GM19467 (cell line): ENCODE measurements at regions not wholly inside any gene's neighbourhood (a gene's known extent, or its start where the extent isn't known, plus 50 kb on each side); places are given as distances from the start of the nearest gene placed in this dataset.

Experiments
- ATAC-seq: cut with Tn5 transposase; IDR thresholded peaks from one replicate; pipeline ENCODE4 v1.9.1; 2021; ENCODE audit warnings: mild to moderate bottlenecking, moderate library complexity; ENCODE audit not compliant: unreplicated experiment

DNA sequence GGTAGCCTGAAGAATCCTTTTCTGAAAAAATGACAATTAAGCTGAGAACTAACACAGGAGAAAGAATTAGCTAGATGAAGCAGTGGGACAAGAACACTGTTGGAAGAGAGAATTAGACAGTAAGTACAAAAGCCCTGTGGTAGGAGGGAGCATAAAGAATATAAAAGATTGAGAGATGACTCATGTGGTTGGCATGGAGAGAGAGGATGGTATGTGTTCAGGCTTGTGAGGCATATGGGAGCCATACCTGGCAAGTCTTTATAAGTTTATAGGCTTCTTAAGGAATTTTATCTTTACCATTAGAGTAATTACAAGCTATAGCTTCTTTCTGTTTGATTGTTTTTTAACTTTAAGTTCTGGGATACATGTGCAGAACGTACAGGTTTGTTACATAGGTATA is 325.0 kb downstream of the ARL6IP6 start:
- ATAC-seq = no peak

DNA sequence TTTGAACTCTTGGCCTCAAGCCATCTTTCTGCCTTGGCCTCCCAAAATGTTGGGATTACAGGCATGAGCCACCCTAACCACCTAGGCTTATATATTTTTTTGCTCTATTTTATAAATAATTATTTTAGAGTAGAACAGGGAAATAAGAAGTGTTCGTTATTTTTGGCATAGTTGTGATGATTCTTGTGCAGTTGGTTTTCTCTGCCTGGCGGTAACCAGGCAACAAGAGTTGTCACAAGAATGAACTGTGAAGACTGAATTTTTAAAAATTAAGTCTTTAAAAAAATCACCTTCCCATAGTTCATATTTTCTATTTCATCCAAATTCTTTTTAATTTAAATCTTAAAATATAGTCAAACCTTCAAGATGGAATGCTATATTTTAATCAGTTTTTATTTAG is 310.2 kb downstream of the ARL6IP6 start:
- ATAC-seq = no peak

DNA sequence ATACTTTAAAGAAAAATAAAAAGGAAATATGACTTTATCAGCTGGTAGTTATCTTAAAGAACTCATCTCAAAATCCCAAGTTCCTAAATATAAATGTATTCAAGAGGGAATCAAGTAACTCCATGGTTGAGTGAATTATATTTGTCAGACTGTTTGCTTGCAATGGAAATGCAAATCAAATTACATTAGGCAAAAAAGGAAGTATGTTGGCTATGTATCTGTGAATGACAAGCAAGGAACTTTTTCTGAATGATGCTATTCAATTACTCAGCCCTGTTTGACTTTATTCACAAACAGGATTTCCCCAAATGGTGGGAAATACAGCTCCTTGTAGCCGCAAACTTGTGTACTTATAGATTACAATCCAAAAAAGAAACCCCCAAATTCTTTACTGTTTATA is 309.1 kb downstream of the ARL6IP6 start:
- no peak for ATAC-seq

DNA sequence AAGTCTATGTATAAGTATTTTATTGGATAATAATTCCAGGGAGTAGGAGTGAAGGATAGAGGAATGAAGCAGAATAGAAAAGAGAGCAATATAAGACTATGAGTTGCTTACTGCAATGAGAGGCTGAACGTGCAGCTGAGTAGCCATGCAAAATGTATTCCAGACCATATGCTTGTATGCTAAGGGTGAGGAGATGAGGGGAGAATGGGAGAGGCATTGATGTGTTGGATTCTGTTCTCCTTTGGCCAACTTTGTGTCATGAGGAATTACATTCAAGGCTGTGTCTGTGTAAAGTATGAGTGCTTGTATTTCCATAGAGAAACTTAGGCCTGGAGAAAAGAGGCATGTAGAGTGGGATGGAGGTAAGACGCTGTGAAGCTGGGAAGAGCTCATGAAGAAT is 301.8 kb downstream of the ARL6IP6 start:
- no peak for ATAC-seq

DNA sequence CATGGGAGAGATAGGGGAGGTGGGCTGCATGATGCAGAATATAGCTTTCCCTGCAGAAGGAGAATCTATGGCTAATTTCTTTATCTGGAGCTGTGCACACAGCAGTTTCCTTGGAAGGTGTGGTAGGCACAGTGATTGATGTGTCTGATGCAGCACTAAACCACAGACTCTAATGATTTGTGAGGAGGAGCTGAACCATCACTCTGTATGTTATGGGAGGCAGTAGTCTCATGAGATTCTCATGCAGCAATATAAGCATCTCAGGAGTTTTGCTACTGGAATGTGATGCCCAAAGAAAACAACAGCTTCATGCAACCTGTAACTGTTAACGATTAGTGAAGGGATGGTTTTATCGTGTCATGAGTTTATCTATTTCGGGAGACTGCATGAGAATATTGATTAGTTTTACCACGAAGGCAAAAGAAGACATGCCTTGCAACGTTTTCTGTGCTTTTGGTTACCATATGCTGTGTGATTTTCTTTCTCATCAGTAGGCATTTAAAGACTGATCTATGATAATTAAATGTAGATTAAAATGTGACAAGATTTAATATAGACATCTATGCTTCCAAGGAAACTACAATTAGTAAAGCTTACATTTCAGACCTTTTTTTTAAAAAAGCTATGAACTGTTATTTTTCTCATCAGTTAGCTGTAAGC is 286.8 kb downstream of the ARL6IP6 start:
- ATAC-seq = no peak

DNA sequence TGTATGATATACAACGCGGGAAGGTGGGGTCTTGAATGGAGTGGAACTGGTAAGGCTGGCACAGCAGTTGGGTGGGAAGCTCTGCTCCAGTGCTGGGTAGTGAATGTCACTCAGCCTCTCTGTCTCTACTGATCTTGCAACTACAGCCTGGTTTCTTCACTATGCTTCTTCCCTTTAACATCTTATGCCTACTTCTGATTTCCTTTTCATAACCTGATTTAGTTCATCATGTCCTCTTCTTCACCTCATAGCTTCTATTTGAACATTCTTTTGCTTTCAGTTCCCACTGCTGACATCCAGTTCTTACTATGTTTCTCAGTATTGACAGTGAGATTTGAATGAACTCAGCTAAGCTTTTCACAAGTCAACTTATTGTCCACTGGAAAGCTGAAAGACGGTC is 286.2 kb downstream of the ARL6IP6 start:
- ATAC-seq = no peak

DNA sequence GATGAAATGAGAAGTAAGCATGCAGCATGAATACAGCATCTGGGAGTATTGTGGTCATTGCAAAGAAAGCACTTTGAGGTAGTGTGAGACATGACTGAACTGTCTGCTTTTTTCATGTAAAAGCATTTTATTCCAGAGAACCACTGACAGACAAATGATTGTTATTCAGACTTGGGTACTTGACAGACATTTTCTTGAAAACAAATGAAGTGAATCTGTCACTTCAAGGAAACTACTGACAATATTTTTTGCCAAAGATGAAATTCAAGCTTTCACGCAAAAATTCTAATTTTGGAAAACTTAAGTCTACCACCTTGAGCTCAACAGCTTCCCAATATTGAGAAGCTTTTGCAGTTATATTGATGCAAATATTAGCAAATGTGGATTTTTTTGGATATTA is 255.7 kb downstream of the ARL6IP6 start:
- ATAC-seq = no peak

DNA sequence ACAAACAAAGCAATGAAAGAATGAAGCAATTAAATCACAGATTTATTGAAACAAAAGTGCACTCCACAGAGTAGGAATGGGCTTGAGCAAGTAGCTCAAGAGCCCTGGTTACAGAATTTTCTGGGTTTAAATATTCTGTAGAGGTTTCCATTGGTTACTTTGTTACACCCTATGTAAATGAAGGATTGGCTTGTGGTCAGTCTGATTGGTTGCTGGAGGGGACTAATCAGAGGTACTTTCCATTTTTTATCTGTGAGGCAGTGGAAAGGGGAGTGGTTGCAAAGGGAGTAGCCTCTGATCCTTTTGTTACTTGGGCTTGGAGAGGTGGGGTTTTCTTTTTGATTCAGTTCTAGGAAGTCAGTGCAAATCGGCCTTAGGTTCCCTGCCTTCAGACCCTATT is 253.3 kb downstream of the ARL6IP6 start:
- no peak for ATAC-seq

DNA sequence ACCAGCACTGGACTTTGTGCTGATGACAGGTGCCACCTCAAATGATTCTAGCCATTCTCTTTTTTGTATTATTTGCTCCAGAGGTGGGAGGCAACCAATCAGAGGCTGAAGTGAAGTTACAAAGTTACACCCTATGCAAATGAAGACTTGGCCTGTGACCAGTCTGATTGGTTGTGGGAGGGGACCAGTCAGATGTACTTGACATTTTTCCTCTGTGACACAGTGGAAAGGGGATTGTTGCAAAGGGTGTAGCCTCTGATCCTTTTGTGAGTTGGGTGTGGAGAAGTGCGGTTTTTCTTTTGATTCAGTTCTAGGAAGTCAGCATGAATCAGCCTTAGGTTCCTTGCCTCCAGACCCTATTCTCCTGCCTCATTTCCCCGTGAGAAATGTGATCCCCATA is 244.0 kb downstream of the ARL6IP6 start:
- ATAC-seq = no peak

DNA sequence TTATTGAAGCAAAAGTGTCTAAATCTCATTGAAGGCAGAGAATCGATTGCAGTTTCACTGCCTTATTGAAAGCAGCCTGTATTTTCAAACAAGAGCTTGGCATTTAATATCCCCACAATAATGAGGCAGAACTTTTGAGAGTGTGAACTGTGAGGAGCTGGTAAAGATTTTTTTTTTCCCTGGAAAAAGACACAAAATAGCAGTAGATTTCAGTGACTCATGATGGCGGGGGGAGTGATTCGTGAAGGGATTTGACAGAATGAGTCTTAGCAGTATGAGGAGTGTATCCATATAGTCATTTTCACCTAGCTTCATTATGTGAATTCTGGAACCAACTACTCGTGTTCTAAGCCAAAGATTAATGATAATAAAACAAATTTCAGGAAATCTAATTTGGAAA is 242.9 kb downstream of the ARL6IP6 start:
- ATAC-seq = no peak

DNA sequence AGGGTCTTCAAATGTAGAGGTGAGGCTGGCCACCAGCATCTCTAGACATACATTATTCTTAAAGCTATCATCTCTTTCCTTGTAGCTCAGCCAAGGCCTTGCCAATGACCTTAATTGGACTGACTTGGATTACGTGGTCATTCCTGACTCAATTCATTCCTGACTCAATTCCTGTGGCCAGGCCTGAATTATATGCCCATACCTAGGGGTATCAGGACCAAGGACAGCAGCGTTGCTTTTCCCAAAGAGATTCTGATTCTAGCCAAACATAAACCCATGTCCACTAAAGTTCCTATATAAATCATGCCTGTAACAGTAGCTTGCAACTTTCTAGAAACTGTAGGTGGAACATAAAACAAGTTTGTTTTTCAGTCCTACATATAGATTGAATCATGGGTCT is 231.7 kb downstream of the ARL6IP6 start:
- no peak for ATAC-seq

DNA sequence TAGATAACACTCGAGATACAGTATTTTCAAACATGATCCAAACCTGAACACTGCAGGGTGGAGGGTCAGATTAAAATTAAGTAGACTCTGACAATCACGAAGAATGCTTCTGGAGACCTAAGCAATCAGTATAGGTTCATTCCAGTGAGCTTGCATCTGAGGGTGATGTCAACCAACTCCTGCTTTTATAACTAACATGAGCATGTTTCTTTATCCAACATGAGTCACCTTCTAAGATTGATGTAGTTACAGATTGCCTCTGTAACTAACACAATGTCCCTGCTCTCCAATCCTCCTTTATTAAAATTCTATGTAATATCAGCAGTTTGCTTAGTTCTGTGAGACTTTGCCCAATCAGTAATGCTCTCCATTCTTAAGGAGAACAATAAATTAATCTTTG is 225.7 kb downstream of the ARL6IP6 start:
- ATAC-seq = no peak

DNA sequence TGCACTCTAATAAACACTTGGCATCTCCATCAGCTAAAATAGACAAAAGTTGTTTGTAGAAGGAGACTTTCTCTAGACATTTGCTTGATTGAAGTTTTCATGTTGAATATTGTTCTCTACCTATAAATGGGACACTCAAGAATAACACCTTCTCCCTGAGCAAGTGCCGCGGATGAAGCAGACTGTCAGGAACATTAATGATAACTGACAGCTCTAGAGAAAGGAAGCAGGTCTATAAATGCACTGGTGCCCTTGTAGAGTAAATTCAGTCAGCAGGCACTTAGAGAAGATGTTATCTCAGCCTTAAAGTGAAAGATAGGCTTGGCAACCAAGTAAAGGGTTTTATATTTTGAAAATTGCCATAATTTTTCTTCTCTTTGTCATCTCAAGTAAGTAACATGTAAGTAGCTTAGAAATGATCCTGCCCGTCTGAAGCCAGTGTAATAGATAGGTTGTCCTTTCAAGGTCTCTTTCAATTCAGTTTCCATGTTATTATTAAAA is 224.6 kb downstream of the ARL6IP6 start:
- ATAC-seq = no peak

DNA sequence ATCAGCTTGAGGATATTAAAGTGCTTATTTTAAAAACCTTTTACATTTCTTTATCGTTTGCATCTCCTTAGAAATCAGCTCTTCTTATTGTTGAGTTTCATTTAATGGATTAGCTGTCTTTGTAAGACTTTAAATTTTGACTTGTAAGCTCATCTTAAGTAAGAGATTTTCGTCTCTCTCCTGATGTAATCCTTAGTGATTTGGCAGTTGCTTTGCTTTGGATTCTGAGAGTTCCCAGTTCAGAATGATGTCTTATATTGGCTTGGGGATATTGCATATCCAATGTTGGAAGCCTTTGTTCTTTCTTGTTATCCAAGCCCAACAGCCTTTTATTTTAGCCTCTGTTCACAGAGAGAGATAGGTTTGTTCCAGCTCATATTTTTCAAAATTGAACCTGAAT is 212.1 kb downstream of the ARL6IP6 start:
- ATAC-seq = no peak

DNA sequence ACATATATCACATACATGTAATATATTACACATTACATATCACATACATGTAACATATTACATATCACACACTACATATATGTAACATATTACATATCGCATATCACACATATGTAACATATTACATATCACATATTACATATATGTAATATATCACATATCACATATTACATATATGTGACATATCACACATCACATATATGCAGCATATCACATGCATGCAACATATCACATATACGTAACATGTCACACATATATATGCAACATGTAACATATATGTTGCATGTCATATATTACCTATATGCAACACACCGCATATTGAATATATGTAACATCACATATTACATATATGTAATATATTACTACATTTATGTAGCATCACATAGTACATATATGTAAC is 211.2 kb downstream of the ARL6IP6 start:
- no peak for ATAC-seq

DNA sequence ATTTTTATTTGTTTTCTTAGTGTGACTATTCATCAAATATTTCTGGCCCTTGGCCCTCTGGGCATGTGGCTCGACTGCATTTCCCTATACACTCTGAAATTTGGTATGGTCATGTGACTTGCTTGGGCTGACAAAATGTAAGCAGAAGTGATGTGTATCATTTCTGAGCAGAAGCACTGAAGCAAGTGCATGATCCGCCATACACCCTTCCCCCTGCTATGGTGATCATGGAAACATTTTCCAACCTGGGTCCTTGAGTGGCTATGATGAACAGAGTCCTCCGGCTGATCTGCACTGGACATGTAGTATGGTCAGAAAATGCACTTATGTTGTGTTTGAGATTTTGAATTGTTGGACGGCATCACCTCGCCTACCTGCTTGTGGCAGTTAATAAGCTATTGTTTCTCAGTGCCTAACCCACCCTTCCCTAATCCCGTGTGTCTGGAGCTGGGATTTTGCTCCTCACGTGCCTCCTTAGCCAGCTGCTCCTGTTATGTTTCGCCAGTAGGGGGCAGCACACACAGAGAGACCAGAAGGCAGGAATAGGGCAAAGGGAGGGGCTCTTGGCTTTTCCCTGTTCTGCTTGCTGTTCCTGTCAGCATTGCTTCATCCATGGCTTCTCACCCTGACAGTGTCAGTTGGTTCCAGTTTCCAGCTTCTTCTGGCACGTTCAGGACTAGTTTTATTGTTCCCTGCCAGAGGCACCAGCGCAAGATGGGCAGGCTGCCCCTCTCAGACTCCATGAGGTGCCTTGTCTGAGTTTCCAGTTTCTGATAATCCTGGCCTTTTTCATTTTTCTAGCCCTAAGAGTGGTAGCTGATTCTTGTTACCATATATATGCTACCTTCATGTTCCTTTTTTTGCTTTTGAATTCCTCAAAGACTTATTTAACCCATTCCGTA is 207.4 kb downstream of the ARL6IP6 start:
- ATAC-seq = peak; percentile 86

DNA sequence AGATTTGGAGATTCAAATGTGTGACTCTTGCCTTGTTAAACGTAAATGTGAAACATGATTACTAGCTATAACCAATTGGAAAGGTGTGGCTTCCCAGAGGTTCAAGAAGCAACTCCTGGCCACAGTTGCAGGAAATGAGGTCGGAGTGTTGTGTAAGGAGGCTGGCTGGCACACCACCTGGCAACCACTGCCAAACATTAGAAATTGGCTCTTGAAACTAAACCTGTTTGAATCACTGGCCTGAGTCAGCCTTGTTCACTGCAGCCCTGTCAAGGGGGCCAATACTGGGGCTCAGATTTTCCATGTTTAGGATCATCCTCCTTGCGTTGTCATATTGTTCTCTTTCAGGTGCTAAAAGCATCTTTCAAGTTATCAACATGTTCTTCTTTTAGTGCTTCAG is 206.3 kb downstream of the ARL6IP6 start:
- no peak for ATAC-seq

DNA sequence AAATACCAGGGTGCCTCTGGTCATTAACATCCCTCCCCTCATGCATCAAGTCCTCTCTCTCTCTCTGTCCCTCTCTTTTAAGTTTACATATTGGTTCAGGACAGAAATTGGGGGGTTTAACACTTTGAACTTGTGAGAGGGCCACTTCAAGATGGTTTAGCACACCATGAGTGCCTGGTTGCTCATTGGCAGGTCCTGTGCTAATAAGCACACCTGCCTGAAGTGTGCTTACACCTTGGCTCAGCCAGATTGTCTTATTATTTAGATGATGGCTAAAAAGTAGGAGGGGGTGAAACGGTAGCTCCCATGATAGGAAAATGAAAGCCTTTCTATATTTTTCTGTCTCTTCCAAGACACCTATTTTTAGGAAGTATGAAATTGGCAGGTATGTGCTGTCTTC is 205.8 kb downstream of the ARL6IP6 start:
- no peak for ATAC-seq

DNA sequence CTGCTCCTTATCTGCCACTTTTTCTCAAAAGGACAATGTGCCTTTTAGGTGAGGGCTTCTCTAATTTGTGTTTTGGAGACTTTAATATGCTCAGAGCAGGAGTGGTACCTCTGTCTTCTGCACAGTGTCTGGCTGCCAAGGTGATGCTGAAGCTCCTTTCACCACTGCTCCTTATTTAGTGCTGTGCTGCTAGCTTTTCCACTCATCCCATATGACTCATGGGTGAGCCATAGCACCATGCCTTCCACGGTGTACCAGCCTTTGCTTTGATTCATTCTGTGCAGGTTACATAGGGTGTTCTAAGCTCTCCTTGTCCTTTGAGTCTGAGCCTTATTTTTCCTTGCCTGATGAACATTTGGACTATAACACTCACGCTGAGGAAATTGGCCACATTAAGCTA is 202.4 kb downstream of the ARL6IP6 start:
- ATAC-seq = no peak

DNA sequence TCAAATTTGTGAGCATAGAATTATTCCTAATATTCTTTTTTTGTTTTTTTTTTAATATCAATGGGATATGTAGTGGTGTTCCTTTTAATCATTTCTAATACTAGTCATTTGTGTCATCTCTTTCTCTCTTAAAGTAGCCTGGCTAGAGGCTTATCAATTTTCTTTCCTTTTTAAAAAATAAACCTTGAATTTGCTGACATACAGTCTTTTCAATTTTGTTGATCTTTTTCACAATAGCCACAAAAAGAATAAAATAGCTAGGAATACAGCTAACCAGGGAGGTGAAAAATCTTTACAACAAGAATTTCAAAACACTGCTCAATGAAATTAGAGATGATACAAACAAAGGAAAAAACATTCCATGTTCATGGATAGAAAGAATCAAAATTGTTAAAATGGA is 192.6 kb downstream of the ARL6IP6 start:
- ATAC-seq = no peak

DNA sequence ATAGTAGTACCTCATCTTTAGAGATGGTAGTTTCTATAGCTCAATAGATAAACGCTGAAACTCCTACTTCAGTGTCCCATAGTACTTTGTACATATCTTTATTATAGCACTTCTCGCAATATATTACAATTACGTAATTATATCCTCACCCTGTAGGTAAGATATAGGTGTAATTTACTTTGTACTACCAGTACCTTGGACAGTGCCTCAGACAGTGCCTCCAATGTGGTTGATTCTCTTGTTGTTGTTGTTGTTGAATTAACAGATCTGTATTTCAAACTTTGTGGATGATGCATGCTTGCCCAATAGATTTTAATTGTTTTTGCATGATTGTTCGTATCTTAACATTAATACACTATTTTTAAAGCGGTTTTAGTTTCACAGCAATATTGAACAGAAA is 188.6 kb downstream of the ARL6IP6 start:
- ATAC-seq = no peak

DNA sequence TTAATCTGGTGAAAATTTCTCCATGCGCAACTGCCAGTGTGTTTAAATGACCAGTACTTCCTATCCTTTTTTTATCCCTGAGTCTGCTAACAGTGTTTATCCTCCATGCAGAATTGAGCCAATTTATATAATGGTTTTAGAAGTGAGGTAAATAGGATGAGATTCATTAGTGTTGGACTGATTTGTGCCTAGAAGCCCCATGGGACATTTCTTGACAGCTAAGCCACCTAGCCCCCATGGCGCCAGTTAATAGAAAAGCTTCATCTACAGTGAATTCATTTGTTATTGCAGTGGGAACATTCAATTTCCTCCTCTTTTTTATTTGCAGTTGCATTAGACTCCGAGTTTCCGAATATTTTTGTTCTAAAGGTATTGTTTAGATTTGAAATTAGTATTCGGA is 175.6 kb downstream of the ARL6IP6 start:
- ATAC-seq = no peak
